GM03348 (cell line): ENCODE measurements at regions not wholly inside any gene's neighbourhood (a gene's known extent, or its start where the extent isn't known, plus 50 kb on each side); places are given as distances from the start of the nearest gene placed in this dataset.

ENCODE experiments used
- DNase-seq: peaks from one replicate; pipeline ENCODE4 v3.0.0; 2012; ENCODE audit warnings: low spot score

DNA sequence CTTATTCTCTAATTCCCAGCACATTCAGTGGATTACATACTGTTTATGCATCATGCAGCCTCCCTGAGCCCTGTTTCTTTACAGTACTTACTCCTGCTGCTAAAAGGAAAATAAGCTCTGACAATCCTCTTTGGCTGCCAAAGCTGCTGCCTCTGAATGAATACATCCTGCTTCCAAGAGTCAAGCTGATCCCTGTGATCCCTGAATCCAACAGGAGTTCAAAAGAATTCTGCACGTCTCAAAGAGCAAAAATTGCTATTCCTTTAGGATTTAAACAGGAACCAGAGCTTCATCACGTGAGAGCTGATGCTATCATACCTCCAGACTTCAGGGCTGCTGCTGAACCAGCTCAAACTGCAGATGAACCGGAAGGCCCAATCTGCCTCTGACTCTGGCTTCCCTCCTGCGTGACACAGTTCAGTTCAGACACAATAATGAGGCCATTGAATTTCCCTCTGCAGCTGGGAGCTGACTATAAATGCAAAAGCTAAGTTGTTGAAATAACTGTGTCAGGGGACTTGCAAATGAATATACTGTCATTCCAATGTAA lies 851.0 kb upstream of the PHF14 start:
- DNase-seq, result no peak

DNA sequence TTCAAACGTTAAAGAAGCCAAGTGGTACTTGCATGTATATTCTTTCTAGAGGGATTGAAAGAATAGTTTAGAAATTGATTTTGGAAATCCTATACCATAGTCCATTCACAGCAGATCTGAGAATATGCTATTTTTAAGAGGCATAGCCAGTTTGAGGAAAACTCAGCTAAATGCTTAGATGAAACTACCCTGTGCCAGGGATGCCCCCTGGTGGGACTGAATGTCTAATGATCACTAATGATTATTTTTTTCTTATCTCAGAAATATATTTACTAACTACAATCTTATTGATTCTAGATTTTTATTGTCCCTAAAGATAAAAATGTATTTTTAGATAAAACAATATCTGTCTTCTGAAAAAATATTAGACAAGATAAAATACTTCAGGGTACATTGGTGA lies 844.9 kb upstream of the PHF14 start:
- DNase-seq, result no peak

DNA sequence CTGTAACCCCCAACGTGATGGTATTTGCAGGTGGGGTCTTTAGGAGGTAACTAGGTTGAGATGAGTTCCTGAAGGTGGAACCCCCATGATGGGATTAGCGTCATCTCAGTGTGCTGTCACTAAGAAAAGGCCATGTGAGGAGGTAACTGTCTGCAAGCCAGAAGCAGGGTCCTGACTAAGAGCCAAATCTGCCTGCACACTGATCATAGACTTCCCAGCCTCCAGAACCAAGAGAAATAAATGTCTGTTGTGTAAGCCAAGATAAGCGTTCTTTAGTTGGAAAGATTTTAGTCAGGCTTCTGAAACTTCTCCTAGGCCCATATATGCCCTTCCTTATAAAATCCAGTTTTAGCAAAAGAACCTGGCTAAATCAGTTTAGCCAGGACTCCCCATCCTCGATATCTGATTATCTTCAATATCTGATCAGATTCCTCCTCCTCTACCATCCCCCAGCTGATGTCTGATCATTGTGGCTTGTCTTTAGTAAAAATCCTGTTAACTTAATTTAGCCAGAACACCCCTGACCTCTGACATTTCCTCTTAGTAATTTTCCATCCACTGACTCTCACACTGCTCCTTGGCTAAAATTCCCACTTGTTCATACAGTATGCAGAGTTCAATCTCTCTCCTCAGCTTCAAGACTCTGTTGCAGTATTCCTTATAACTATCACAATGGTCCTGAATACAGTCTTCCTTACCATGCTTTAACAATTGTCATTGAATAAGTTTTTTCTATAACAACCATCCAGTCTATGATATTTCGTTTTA lies 835.4 kb upstream of the PHF14 start:
- no peak for DNase-seq

DNA sequence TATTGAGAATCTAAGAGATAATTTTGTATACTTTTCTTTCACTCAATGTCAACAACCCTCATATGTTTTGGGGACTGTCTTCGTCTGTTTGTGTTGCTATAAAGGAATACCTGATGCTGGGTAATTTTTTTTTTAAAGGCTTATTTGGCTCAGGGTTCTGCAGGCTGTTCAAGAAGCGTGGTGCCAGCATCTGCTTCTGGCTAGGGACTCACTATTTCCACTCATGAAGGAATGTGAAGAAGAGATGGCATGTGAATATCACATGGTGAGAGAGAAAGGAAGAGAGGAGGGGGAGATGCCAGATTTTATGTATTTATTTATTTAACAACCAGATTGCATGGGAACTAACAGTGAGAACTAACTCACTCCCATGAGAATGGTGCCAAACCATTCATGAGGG lies 827.4 kb upstream of the PHF14 start:
- no peak for DNase-seq

DNA sequence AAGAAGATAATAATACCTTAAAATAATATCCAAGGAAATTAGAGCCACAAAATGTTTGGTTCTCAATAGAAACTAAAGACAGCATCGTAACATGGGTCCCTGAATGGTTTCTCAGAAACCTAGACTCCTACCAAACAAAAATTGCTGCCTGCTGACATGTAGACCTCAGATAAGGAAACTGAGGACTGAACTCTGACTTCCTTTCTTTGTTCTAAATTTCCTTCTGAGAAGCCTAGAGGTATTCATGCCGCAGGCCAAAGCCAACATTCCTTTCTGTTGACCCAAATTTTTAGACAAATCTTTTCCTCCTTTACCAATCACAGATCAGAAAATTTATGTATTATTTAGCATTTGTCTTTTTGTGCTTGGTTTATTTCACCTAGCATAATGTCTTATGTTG lies 816.7 kb upstream of the PHF14 start:
- DNase-seq, result no peak

DNA sequence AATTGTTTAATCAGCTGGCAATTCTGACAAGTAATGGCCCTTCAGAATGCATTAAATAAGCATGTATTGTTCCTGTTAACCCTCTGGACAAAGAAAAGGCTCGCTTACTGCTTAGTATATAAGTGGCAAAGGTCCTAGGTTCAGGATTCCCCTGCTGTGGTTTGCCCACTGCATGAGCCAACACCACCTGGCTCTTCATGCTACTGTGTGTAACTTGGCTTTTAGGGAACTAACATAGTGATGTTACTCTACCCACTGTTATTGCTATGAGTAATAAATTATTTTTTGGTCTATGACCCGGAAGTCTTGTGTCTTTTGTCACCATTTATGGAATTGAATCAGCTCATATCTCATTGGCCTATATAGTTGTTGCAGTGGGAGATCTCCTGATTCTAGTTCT lies 791.7 kb upstream of the PHF14 start:
- no peak for DNase-seq

DNA sequence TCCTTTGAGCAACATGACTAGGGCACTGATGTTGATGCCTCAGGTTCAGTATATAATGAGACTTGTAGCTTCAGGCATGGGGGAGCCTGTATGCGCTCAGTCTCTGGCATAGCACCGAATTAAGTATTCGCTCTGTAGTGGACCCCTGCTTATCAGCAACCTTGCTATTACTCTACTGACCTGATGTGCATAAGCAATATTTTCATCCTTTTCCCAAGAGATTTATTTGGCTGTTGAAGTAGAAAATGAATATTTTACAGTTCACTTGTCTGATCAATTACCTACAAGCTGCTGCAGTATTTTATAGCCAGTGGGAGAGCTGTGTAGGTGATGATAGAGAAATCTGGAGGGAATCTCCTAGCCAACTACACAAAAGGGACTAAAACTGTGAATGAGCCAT lies 781.6 kb upstream of the PHF14 start:
- no peak for DNase-seq

DNA sequence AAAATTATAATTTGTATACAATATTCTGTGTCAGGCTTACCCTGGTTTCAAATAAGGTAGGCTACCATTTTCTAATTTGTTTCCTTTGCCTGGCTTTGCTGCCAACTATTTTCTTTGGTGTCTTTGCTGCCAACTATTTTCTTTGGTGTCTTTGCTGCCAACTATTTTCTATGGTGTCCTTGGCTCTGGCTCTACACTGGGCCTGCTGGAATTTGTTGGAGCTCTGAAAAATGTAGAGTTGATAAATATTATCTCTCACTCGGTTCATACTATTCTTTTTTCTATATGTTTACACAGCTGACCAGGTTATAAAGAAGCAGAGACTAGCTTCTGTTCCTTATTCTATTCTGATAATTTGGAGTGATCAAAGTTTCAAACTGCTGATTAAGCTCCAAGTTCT lies 768.0 kb upstream of the PHF14 start:
- no peak for DNase-seq

DNA sequence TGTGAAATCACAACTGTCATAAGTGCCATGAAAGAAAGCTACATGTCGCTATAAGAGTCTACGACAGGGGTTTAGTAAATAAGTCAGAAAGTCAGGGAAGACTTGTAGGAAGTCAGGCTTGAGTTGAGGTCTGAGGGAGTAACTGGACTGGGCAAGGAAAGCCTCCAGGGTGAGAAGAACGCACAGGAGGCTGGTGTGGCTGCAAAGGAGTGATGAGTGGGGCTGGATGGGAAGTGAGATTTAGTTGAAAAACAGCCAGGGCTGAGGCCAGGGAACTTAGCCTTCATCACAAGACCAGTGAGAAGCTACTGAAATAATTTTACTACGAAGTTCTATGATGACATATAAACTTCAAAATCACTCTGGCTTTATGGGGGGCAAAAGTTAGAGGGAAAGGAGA lies 763.7 kb upstream of the PHF14 start:
- DNase-seq, result no peak

DNA sequence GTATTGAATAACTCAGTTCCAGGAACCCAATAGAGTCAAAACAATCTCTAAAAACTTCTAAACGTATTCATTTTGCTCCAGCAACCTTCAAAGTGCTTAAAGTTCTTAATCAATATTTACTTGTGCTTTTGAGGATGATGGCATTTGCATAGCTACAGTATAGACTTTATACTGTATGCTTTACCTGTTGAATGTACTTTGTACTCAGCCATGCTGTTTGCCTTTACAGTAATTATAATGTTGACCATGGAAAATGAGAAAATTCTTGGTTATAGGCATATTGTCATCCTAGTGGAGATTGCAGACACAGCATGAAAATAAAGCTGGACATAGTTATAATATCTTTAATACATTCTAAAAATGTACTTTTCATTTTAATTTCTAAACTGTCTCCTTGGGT lies 762.7 kb upstream of the PHF14 start:
- no peak for DNase-seq

DNA sequence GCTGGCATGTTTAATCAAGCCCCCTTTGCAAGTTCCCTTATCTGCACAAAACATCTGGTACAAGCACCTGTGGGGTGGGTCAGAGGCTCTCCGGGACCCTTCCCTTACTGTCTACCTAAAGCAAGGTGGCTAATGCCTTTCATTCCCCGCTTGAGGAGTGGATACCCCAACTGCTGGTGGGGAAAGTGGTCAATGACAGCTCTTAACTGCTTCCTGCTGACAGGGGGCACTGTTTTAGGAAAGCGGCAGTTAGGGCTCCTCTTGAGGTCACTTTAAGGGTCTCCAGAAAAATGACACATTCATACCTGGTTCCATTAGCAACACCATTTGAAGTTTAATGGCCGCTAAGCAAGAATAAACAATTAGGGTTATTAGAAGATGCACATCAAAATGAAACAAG lies 761.8 kb upstream of the PHF14 start:
- DNase-seq, result no peak

DNA sequence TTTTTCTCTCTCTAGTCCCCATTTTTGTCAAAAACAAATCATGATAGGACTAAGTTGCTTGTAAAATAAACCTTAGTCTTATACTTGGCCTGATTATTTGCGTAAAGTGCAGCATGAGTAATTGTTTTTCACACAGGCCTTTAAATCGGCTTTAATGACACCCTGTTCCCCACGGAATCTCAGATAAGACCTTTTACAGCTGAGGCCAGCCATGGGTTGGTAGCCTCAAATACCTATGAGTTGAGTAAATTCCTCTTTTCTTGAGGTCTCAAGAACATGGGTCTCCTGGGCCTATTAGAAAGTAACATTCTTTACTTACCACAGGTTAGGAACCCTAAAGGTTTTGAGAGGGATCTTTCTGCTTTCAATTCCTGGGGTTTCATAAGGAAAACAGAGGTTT lies 761.0 kb upstream of the PHF14 start:
- no peak for DNase-seq

DNA sequence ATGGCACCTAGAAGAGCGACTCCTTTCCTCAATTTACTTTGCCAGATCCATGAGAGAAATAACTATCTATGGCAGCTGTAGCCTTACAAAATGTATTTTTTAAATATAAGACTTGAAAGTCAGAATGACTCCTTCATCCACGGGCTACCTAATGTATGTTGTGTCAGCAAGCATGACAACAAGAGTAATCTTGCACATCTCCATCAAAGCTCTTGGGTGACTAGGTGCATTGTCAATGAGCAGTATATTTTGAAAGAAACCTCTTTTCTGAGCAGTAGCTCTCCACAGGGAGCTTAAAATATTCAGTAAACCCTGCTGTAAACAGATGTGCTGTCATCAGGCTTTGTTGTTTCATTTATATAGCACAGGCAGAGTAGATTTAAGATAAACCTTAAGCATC lies 757.2 kb upstream of the PHF14 start:
- DNase-seq, result no peak

DNA sequence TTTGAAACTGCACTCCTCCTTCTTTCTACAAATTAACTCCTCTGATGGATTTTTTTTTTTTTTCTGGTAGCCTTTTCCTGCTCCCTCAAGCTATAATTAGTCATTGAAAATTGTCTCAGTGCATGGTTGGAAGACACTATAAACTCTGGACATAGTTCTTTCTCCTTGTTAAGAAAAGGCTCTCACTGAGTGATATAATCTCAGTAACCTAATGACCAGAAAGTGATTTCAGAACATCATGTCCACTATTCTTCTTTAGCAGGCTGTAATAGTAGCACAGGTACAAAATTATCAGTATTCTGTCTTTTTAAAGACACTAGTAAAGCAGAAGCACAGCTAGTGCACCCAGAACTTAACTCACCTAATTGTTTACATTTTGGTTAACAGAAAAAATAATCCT lies 752.6 kb upstream of the PHF14 start:
- no peak for DNase-seq

DNA sequence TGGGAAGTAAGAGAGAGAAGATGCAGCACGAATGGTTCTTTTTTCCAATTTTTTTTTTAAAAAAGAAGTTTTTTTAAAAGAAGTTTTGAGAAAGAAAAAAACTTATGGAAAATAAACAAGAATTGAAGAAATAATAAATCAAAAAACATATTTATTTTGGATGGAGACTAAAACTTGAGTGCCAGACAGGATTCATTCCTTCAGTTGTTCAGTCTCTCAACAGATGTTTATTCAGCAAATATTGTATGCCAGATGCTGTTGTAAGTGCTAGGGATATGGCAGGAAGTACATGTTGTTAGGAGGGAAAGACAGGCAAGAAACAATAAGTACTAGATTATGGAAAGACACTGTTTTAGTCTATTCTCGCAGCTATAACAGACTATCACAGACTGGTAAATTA lies 750.7 kb upstream of the PHF14 start:
- no peak for DNase-seq

DNA sequence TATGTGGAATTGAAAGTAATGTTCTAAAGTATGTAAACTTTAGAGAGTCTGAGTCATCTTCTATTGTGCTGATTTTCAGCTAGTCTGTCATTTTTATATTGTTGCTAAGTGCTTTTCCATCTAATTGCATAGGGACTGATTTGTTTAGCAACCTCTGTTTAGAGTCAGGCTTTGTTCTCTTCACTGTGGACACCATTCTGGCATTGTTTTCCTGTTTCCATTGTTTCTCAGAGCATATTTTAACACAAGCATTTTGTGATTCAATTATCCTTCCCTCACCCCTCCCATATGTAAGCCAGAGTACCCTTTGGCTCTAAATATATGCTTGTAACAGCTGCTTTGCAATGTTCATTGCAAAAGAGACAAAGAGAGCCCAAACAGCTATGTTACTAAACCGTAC lies 748.4 kb upstream of the PHF14 start:
- DNase-seq, result no peak

DNA sequence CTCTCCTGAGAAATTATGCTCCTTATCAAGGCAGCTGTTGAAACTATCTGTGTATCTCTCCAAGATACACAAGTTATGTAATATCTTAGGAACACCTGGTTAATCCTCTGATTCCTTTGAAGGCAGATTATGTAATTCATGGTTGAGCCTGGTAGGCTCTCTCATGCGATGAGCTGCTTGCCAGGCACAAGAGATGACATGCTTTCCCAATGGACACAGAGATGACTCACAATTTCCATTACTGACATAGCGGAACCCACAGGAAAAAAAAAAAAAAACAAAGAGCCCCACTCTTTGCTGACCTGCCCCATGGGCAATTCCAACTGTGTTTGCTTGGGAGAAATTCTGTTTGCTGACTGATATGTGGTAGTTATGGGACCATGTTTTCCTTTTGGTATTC lies 736.4 kb upstream of the PHF14 start:
- DNase-seq, result no peak

DNA sequence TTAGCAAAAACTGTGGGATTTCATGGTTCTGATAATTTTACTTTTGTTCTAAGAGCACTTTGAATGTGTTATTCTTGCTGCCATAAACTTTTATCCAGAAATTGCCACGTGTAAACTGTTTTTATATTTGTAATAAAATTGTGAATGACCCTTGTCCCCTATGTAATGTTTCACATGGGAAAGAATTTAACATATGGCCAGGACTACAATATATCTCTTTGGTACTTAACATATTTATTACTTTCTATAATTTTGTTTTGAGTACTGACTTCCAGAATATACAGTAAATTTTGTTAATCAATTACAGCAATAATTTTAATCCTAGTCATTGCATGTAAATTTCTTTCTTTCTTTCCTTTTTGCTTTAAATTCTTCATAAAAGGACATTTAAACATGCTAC lies 735.0 kb upstream of the PHF14 start:
- DNase-seq, result no peak

DNA sequence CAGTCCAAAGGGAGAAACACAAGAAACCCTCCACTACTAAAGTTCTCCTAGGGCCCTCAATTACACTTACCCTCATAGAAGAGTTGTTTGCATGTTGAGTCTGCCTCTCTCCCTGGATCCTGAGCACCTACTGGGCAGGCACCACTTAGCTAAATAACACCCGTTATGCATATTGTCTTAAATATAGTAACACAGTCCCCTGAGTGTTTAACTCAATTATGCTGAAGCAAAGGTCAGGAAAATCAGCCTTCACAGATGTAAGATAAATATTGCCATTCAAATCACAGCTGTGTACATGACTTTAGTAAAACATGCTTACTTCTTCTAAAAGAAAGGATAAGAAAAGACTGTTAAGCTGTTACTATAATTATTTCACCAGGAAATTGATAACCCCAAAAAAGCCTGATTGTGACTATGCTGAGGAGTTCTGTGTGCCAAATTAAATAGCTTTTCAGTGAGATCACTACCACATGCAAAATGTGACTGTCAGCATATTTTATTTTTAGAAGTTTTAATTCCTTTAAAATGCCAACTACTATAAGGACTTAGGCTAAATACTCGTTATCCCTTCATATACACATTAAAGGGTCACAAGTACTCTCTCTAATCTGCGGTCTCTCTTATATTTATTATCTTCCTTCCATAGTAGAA lies 733.9 kb upstream of the PHF14 start:
- DNase-seq, result no peak

DNA sequence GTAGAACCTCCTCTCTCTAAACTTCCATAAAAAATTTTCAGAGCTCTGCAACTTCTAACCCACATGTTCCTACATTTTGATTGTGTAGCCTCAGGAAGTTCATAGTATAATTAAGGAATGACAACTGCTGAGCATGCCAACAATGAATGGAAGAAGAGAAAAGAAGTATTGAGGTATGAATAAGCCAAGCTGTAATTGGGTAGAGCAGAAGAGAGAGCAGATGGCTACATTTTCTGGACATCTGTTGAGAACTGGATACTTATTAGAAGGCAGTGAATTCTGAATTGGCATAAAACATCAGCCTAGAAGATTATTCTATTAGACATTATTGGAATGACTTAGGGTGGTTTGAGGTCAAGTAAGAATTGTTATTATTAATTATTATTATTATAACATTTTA lies 728.3 kb upstream of the PHF14 start:
- no peak for DNase-seq

DNA sequence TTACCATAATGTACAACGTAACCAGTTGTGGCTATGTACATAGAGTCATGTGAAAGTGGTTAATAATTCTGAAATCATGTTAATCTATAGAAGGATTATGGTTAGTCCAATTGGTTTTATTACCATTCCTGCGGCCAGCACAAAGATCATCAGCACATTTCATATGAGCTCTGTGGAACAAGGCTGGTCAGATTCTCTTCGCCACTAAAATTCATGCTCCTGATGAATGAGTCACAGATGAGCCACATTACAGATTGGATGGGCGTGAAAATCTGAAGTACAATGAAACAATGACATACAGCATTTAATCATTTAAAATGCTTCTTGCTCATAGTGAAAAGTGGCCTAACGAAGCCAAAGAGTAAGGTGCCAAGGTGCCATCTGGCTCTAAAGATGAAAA lies 716.2 kb upstream of the PHF14 start:
- no peak for DNase-seq

DNA sequence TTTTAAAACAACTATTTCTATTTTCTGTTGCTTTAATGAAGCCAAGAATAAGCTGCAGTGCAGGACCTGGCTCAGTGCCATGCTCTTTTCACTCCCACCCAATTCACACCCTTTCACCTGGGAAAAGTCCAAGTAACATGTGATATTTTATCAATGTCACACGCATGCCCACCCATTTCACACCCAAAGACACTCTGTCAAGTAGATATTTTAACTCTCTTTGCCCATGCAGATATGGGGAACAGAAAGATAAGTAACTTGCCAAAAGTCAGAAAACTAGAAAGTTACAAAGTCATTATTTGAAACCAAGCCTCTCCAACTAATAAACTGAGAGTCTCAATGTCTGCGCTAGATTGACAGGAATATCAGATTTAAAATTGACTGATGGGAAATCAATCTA lies 706.7 kb upstream of the PHF14 start:
- no peak for DNase-seq

DNA sequence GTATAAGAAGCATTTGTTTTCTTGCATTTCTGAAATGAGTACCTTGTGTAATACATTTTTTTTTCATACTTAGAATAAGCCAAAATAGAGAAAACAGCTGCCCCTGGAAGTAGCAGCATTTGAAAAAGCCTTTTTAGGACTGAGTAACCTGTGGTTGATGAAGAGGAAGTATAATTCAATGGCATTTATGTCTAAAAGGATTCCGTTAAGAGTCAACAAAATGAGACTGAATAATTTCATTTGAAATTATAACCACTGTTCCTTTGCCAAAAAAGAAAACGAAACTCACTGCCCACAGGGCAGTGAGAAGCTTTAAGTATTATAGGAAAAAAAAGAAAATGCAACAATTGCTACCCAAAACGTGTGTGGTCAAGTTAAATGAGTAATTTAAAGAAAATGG lies 705.6 kb upstream of the PHF14 start:
- no peak for DNase-seq

DNA sequence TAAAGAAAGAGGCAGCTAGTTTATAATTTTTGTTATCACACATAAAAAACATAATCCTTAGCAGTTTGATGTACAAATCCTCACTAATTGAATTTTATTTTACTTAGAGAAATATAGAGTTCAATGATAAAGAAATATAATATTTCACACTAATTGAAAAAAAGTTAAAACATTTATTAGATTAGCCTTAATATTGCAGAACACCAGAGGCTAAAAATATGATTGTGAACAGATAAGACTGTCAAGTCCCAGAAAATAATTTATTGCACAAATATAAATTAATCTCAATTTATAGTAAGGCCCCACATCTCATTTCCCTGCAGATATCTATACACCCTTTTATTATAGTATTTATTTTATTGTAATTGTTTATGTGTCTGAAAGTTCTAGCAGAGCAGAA lies 690.8 kb upstream of the PHF14 start:
- no peak for DNase-seq
